ENCODE measurements at regions not wholly inside any gene's neighbourhood (a gene's known extent, or its start where the extent isn't known, plus 50 kb on each side); places are given as distances from the start of the nearest gene placed in this dataset.

DNA sequence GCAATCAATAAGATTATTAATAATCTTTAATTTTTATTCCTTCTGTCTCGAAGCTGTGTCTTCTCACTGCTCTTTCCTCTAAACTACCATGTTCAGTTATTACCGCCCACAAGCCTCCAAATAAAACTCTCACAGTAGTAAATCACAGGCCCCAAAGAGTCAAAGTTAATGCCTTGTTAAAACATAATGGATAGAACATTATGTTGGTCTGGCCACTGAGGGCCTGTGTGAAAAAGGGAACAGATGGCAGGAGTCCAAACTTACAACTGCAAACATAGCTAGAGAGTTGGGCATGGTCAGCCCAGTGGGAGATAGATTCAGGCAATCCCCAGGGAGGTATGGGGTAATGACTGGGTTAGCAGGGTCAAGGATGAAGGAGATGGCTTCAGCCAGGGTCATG, 84.6 kb upstream of the TNIP3 start:
- Histone ChIP-seq H3K36me3 (ENCODE audit: control insufficient read depth in 2 of 3, insufficient read depth in 3 of 3, low read length in 3 of 3) (no peaks in the 10 kb centered on the region), H3K4me1 (ENCODE audit: control insufficient read depth in 2 of 3, insufficient read depth in 2 of 3, low read depth in 1 of 3, low read length in 3 of 3) (no peaks in the 10 kb centered on the region), H3K27ac (ENCODE audit: low read depth in 2 of 2, low read length in 2 of 2) (no peak overlapping the region), H3K27me3 (ENCODE audit: control insufficient read depth, insufficient read depth, low read length) (no peaks in the 10 kb centered on the region), H3K4me3 (ENCODE audit: low read length in 3 of 3) (no peak overlapping the region), H3K9me3 (ENCODE audit: control insufficient read depth in 2 of 3, insufficient read depth in 1 of 3, low read length in 3 of 3) (no peaks in the 10 kb centered on the region), H3K9ac (ENCODE audit: low read length in 3 of 3) (no peak overlapping the region)
- DNase-seq, result peak in 1 of 5 donors; percentile 7
- FAIRE-seq, result no peak
- intact Hi-C loops (cut with DNase I), result no loop called here
- TF ChIP-seq, protein P1, sequence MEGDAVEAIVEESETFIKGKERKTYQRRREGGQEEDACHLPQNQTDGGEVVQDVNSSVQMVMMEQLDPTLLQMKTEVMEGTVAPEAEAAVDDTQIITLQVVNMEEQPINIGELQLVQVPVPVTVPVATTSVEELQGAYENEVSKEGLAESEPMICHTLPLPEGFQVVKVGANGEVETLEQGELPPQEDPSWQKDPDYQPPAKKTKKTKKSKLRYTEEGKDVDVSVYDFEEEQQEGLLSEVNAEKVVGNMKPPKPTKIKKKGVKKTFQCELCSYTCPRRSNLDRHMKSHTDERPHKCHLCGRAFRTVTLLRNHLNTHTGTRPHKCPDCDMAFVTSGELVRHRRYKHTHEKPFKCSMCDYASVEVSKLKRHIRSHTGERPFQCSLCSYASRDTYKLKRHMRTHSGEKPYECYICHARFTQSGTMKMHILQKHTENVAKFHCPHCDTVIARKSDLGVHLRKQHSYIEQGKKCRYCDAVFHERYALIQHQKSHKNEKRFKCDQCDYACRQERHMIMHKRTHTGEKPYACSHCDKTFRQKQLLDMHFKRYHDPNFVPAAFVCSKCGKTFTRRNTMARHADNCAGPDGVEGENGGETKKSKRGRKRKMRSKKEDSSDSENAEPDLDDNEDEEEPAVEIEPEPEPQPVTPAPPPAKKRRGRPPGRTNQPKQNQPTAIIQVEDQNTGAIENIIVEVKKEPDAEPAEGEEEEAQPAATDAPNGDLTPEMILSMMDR (IDR thresholded peaks at IDR 0.05; ENCODE audit: borderline replicate concordance, extremely low read depth, insufficient read depth), result no peak

DNA sequence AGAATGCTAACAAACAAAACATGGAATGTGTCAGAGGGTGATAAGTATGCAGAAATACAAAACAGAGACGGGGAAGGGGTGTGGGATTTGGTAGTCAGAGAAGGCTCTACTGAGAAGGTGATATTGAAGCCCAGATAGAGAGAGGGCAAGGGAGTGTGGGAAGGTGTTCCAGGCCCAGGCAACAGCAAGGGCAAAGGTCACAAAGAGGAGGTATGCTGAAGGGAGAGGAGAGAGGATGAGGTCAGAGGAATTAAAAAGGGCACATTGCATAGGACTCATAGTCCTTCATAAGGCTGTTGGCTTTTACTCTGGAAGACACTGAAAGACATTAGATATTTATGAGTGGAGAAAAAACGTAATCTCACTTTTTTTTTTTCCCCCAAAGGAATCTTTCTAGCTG, 82.6 kb upstream of the TNIP3 start:
- no peak overlapping the region for H3K27ac ChIP-seq (ENCODE audit: low read depth in 2 of 2, low read length in 2 of 2)
- H3K27me3 ChIP-seq (ENCODE audit: control insufficient read depth, insufficient read depth, low read length), result no peaks in the 10 kb centered on the region
- H3K9me3 ChIP-seq (ENCODE audit: control insufficient read depth in 2 of 3, insufficient read depth in 1 of 3, low read length in 3 of 3), result no peaks in the 10 kb centered on the region
- no peak for FAIRE-seq
- H3K4me1 ChIP-seq (ENCODE audit: control insufficient read depth in 2 of 3, insufficient read depth in 2 of 3, low read depth in 1 of 3, low read length in 3 of 3), result no peaks in the 10 kb centered on the region
- intact Hi-C loops (cut with DNase I), result no loop called here
- no peak for DNase-seq
- no peak overlapping the region for H3K4me3 ChIP-seq (ENCODE audit: low read length in 3 of 3)
- TF ChIP-seq, protein P1 (IDR thresholded peaks at IDR 0.05; ENCODE audit: borderline replicate concordance, extremely low read depth, insufficient read depth), result no peak
- H3K36me3 ChIP-seq (ENCODE audit: control insufficient read depth in 2 of 3, insufficient read depth in 3 of 3, low read length in 3 of 3), result no peaks in the 10 kb centered on the region
- no peak overlapping the region for H3K9ac ChIP-seq (ENCODE audit: low read length in 3 of 3)

DNA sequence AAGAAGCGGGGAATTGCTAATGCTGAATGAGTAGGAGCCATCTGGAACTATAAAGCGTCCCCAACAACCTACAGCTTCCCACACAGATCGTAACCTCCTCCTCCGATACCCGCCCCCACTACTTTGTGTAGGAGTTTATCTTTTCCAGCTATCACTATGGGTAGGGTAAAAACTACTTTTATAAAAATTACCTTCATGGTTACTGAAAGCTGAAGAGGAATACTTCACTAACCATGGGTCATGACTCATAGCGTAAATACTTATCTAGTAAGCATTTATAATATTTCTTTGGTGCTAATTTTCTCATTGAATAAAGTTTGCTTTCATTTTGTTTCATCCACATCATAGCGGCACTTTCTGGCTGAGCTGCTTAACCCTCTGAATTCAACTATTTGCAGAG, 79.4 kb upstream of the TNIP3 start:
- intact Hi-C loops (cut with DNase I), result no loop called here
- H3K4me1 ChIP-seq (ENCODE audit: control insufficient read depth in 2 of 3, insufficient read depth in 2 of 3, low read depth in 1 of 3, low read length in 3 of 3), result no peaks in the 10 kb centered on the region
- no peaks in the 10 kb centered on the region for H3K36me3 ChIP-seq (ENCODE audit: control insufficient read depth in 2 of 3, insufficient read depth in 3 of 3, low read length in 3 of 3)
- DNase-seq (no peak), FAIRE-seq (no peak)
- no peak overlapping the region for H3K4me3 ChIP-seq (ENCODE audit: low read length in 3 of 3)
- TF ChIP-seq, protein P1 (IDR thresholded peaks at IDR 0.05; ENCODE audit: borderline replicate concordance, extremely low read depth, insufficient read depth), result no peak
- no peaks in the 10 kb centered on the region for H3K9me3 ChIP-seq (ENCODE audit: control insufficient read depth in 2 of 3, insufficient read depth in 1 of 3, low read length in 3 of 3)
- H3K27me3 ChIP-seq (ENCODE audit: control insufficient read depth, insufficient read depth, low read length), result no peaks in the 10 kb centered on the region
- no peak overlapping the region for H3K27ac ChIP-seq (ENCODE audit: low read depth in 2 of 2, low read length in 2 of 2)
- H3K9ac ChIP-seq (ENCODE audit: low read length in 3 of 3), result no peak overlapping the region

DNA sequence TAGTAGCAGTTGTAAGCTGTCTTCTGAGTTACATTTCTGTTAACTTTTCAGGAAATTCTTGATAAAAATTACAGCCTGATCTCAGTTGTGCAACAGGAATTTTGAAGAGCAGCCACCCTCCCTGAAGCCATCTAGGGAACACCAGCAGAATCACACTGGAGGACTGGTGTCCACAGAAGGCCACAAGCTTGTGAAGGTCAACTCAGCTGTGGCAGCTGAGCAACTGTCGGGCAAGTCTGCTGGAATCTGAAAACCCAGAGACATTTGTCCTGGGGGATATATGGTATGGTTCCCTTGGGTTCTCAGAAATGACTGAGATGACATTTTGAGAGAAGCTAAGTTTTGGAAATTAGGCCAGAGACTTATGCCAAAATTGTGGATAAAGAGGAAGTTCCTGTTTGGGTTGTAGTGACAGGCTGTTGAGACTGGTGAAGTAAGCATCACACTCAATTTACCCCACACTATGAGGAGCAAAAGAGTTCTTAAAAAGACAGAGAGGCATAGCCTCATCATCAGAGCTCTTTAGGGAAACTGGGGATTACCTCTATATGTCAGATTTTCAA, 78.1 kb upstream of the TNIP3 start:
- intact Hi-C loops (cut with DNase I), result no loop called here
- DNase-seq (peak in 1 of 5 donors; percentile 73), FAIRE-seq (no peak)
- Histone ChIP-seq H3K4me1 (ENCODE audit: control insufficient read depth in 2 of 3, insufficient read depth in 2 of 3, low read depth in 1 of 3, low read length in 3 of 3) (no peaks in the 10 kb centered on the region), H3K4me3 (ENCODE audit: low read length in 3 of 3) (no peak overlapping the region), H3K27me3 (ENCODE audit: control insufficient read depth, insufficient read depth, low read length) (no peaks in the 10 kb centered on the region), H3K9ac (ENCODE audit: low read length in 3 of 3) (no peak overlapping the region), H3K27ac (ENCODE audit: low read depth in 2 of 2, low read length in 2 of 2) (no peak overlapping the region), H3K9me3 (ENCODE audit: control insufficient read depth in 2 of 3, insufficient read depth in 1 of 3, low read length in 3 of 3) (no peaks in the 10 kb centered on the region), H3K36me3 (ENCODE audit: control insufficient read depth in 2 of 3, insufficient read depth in 3 of 3, low read length in 3 of 3) (no peaks in the 10 kb centered on the region)
- TF ChIP-seq, protein P1 (IDR thresholded peaks at IDR 0.05; ENCODE audit: borderline replicate concordance, extremely low read depth, insufficient read depth), result no peak

All from kidney (tissue), 13 donors.